Neural progenitor cell (in vitro differentiated cells): ENCODE measurements at regions not wholly inside any gene's neighbourhood (a gene's known extent, or its start where the extent isn't known, plus 50 kb on each side); places are given as distances from the start of the nearest gene placed in this dataset.

Experiments
- DNase-seq: peaks from one replicate; pipeline ENCODE4 v3.0.0-alpha.2; 2016; ENCODE audit warnings: low spot score
- H2AFZ ChIP-seq: fragments of 200-600 bp; sonication (generic); replicated peaks from 2 replicates; pipeline ENCODE4 v1.6.1; 2016; ENCODE audit warnings: antibody characterized with exemption
- H3F3A ChIP-seq: fragments of 200-600 bp; sonication (generic); 2 replicates; pipeline ENCODE4 v1.6.1; 2016; ENCODE audit warnings: antibody characterized with exemption, low read depth
- H3K27ac ChIP-seq: fragments of 200-600 bp; sonication (generic); 2 replicates; pipeline ENCODE4 v1.5.1; 2016; ENCODE audit warnings: mild to moderate bottlenecking
- H3K27me3 ChIP-seq: fragments of 200-600 bp; sonication (generic); 2 replicates; pipeline ENCODE4 v1.6.1; 2016; ENCODE audit warnings: mild to moderate bottlenecking, moderate library complexity
- H3K36me3 ChIP-seq: fragments of 200-600 bp; sonication (generic); 2 replicates; pipeline ENCODE4 v1.5.1; 2016
- H3K4me1 ChIP-seq: fragments of 200-600 bp; sonication (generic); 2 replicates; pipeline ENCODE4 v1.6.1; 2016; ENCODE audit warnings: mixed run types
- H3K4me2 ChIP-seq: fragments of 200-600 bp; sonication (generic); 2 replicates; pipeline ENCODE4 v1.6.1; 2016
- H3K4me3 ChIP-seq: fragments of 200-600 bp; sonication (generic); 2 replicates; pipeline ENCODE4 v1.5.1; 2016
- H3K79me2 ChIP-seq: fragments of 200-600 bp; sonication (generic); 2 replicates; pipeline ENCODE4 v1.6.1; 2016; ENCODE audit warnings: low read depth
- H3K9ac ChIP-seq: fragments of 200-600 bp; sonication (generic); 2 replicates; pipeline ENCODE4 v1.6.1; 2016
- H3K9me3 ChIP-seq: fragments of 200-600 bp; sonication (generic); 2 replicates; pipeline ENCODE4 v1.5.1; 2016; ENCODE audit warnings: low read depth
- H4K20me1 ChIP-seq: fragments of 200-600 bp; sonication (generic); 2 replicates; pipeline ENCODE4 v1.6.1; 2016; ENCODE audit warnings: low read depth
- H3K27ac Mint-ChIP-seq: 3 replicates; pipeline ENCODE4 v1.8.0; 2021; ENCODE audit warnings: mixed read lengths
- H3K27me3 Mint-ChIP-seq: 2 replicates; pipeline ENCODE4 v1.8.0; 2022; ENCODE audit warnings: low read depth, mild to moderate bottlenecking, inconsistent platforms, moderate library complexity, mixed read lengths; ENCODE audit not compliant: insufficient read depth
- H3K36me3 Mint-ChIP-seq: 3 replicates; pipeline ENCODE4 v1.8.0; 2021; ENCODE audit warnings: mixed read lengths
- H3K4me1 Mint-ChIP-seq: 3 replicates; pipeline ENCODE4 v1.8.0; 2021; ENCODE audit warnings: mixed read lengths
- H3K4me3 Mint-ChIP-seq: 3 replicates; pipeline ENCODE4 v1.8.0; 2021; ENCODE audit warnings: mild to moderate bottlenecking, moderate library complexity, mixed read lengths
- H3K9me3 Mint-ChIP-seq: 3 replicates; pipeline ENCODE4 v1.8.0; 2020; ENCODE audit warnings: mixed read lengths
- CTCF ChIP-seq: fragments of 200-600 bp; sonication (generic); IDR thresholded peaks from 2 replicates; pipeline ENCODE4 v1.5.1; 2017; ENCODE audit warnings: antibody characterized with exemption, mild to moderate bottlenecking
- EZH2 ChIP-seq: fragments of 200-600 bp; sonication (generic); IDR thresholded peaks from 2 replicates; pipeline ENCODE4 v1.6.1; 2017; ENCODE audit warnings: antibody characterized with exemption, mild to moderate bottlenecking, moderate library complexity
- EZH2phosphoT487 ChIP-seq: fragments of 200-600 bp; sonication (generic); IDR thresholded peaks from 2 replicates; pipeline ENCODE4 v1.6.1; 2017; ENCODE audit warnings: antibody characterized with exemption

- H3F3A ChIP-seq: no peaks in the 10 kb centered on the region
- no peak for DNase-seq
- peaks cover 5% of the 10 kb centered on the region for H3K4me1 Mint-ChIP-seq
These were observed 123.4 kb upstream of the CPSF6 start for GRCh38 chr12:69115951-69116350.

GRCh38 chr12:69117566-69118266, 121.7 kb upstream of the CPSF6 start:
- Histone ChIP-seq H3K79me2 (no peaks in the 10 kb centered on the region), H3K9me3 (no peaks in the 10 kb centered on the region), H2AFZ (no peak overlapping the region), H4K20me1 (no peaks in the 10 kb centered on the region), H3K36me3 (no peaks in the 10 kb centered on the region), H3K4me2 (no peak overlapping the region), H3F3A (no peaks in the 10 kb centered on the region), H3K9ac (no peak overlapping the region), H3K4me3 (no peak overlapping the region), H3K4me1 (no peaks in the 10 kb centered on the region), H3K27ac (no peak overlapping the region), H3K27me3 (no peaks in the 10 kb centered on the region)
- H3K27me3 Mint-ChIP-seq: peaks cover 3% of the 10 kb centered on the region
- no peak overlapping the region for H3K27ac Mint-ChIP-seq
- H3K4me1 Mint-ChIP-seq: peaks cover 5% of the 10 kb centered on the region
- no peaks in the 10 kb centered on the region for H3K9me3 Mint-ChIP-seq
- no peaks in the 10 kb centered on the region for H3K36me3 Mint-ChIP-seq
- no peak overlapping the region for H3K4me3 Mint-ChIP-seq
- no peak for DNase-seq
- TF ChIP-seq EZH2phosphoT487: no peak
- no peak for TF ChIP-seq CTCF
- no peak for TF ChIP-seq EZH2

More at GRCh38 chr12:69115951-69116350, 123.4 kb upstream of the CPSF6 start:
- Mint-ChIP-seq H3K27me3 (peaks cover 3% of the 10 kb centered on the region), H3K27ac (no peak overlapping the region), H3K9me3 (no peaks in the 10 kb centered on the region), H3K4me3 (no peak overlapping the region), H3K36me3 (no peaks in the 10 kb centered on the region)
- Histone ChIP-seq H3K27me3 (no peaks in the 10 kb centered on the region), H3K4me3 (no peak overlapping the region), H3K4me2 (no peak overlapping the region), H3K36me3 (no peaks in the 10 kb centered on the region), H4K20me1 (no peaks in the 10 kb centered on the region), H3K9me3 (no peaks in the 10 kb centered on the region), H3K9ac (no peak overlapping the region), H3K4me1 (no peaks in the 10 kb centered on the region), H2AFZ (no peak overlapping the region), H3K79me2 (no peaks in the 10 kb centered on the region), H3K27ac (no peak overlapping the region)
- TF ChIP-seq EZH2: no peak
- TF ChIP-seq EZH2phosphoT487: no peak
- TF ChIP-seq CTCF: no peak

- H3K4me1 ChIP-seq: no peaks in the 10 kb centered on the region
- no peaks in the 10 kb centered on the region for H3K79me2 ChIP-seq
- H3K9me3 Mint-ChIP-seq: no peaks in the 10 kb centered on the region
- no peak overlapping the region for H3K9ac ChIP-seq
- no peak overlapping the region for H3K4me2 ChIP-seq
- H3K27me3 Mint-ChIP-seq: peaks cover 3% of the 10 kb centered on the region
- H3K27ac Mint-ChIP-seq: no peak overlapping the region
- H3K27ac ChIP-seq: no peak overlapping the region
- TF ChIP-seq EZH2 (no peak), EZH2phosphoT487 (no peak), CTCF (no peak)
- H3K27me3 ChIP-seq: no peaks in the 10 kb centered on the region
- H3F3A ChIP-seq: no peaks in the 10 kb centered on the region
- no peak overlapping the region for H2AFZ ChIP-seq
- no peak for DNase-seq
- H3K9me3 ChIP-seq: no peaks in the 10 kb centered on the region
- H3K4me3 Mint-ChIP-seq: no peak overlapping the region
- no peaks in the 10 kb centered on the region for H4K20me1 ChIP-seq
- no peaks in the 10 kb centered on the region for H3K36me3 ChIP-seq
- H3K4me3 ChIP-seq: no peak overlapping the region
- H3K36me3 Mint-ChIP-seq: no peaks in the 10 kb centered on the region
- H3K4me1 Mint-ChIP-seq: peaks cover 5% of the 10 kb centered on the region
These were observed 120.9 kb upstream of the CPSF6 start for GRCh38 chr12:69118516-69118915.
